SK-N-SH (cell line): ENCODE measurements at regions not wholly inside any gene's neighbourhood (a gene's known extent, or its start where the extent isn't known, plus 50 kb on each side); places are given as distances from the start of the nearest gene placed in this dataset.
"Not testable (repeated sequence)": the region's sequence is repeated elsewhere in the genome, so short reads cannot be mapped to it uniquely, and the experiment has no call there.

Experiments
- CTCF ChIA-PET: fragments of 300-600, 350-600 bp; formaldehyde crosslinking; extraction: SDS; loops from one replicate; lab custom pipeline; 2021; lab: Yijun Ruan, JAX
- POLR2A ChIA-PET: fragments of 350-600 bp; sonication (Branson Sonifier 250); formaldehyde crosslinking; extraction: SDS; loops from one replicate; lab custom pipeline; 2020; ENCODE audit warnings: antibody characterized with exemption, inconsistent platforms; lab: Yijun Ruan, JAX
- DNase-seq: peaks from one replicate; pipeline ENCODE4 v3.0.0; 2012
- H2AFZ ChIP-seq: fragments of 200-600 bp; sonication (generic); 2 replicates; pipeline ENCODE4 v1.8.1; 2016; ENCODE audit warnings: antibody characterized with exemption, mild to moderate bottlenecking, low read depth
- H3F3A ChIP-seq: fragments of 200-600 bp; sonication (generic); replicated peaks from 2 replicates; pipeline ENCODE3; 2016; ENCODE audit warnings: antibody characterized with exemption, mild to moderate bottlenecking; ENCODE audit not compliant: insufficient read depth
- H3K27ac ChIP-seq, 2 experiments: fragments of 200-500 bp in 1 of 2; fragments of 200-600 bp in 1 of 2; sonication (Bioruptor generic) in 1 of 2; sonication (generic), shearing (Covaris generic) in 1 of 2; 2 replicates each; pipeline versions ENCODE4 v1.5.1 to v1.6.1; 2014 to 2016; ENCODE audit warnings: low read depth in 2 of 2, inconsistent platforms in 1 of 2, low read length in 1 of 2, mild to moderate bottlenecking in 1 of 2, mixed read lengths in 1 of 2
- H3K27me3 ChIP-seq: fragments of 200-600 bp; sonication (generic), shearing (Covaris generic); 2 replicates; pipeline ENCODE4 v1.6.1; 2016; ENCODE audit warnings: mixed run types; ENCODE audit not compliant: insufficient read depth
- H3K36me3 ChIP-seq, 2 experiments: fragments of 200-500 bp in 1 of 2; fragments of 200-600 bp in 1 of 2; sonication (Bioruptor generic) in 1 of 2; sonication (generic) in 1 of 2; replicated peaks in 1 of 2; 2 replicates each; pipeline versions ENCODE3 to v1.5.1; 2014 to 2016; ENCODE audit warnings: low read length in 1 of 2, mild to moderate bottlenecking in 1 of 2; ENCODE audit not compliant: insufficient read depth in 2 of 2, control insufficient read depth in 1 of 2
- H3K4me1 ChIP-seq, 2 experiments: fragments of 200-500 bp in 1 of 2; fragments of 200-600 bp in 1 of 2; sonication (Bioruptor generic) in 1 of 2; sonication (generic), shearing (Covaris generic) in 1 of 2; 2 replicates each; pipeline versions ENCODE4 v1.5.1 to v1.6.1; 2014 to 2016; ENCODE audit warnings: low read depth in 1 of 2, low read length in 1 of 2, mixed run types in 1 of 2; ENCODE audit not compliant: insufficient read depth in 2 of 2, control insufficient read depth in 1 of 2
- H3K4me2 ChIP-seq: fragments of 200-600 bp; sonication (generic), shearing (Covaris generic); 2 replicates; pipeline ENCODE4 v1.6.1; 2017; ENCODE audit warnings: mixed run types
- H3K4me3 ChIP-seq, 2 experiments: fragments of 200-500 bp in 1 of 2; fragments of 200-600 bp in 1 of 2; sonication (Bioruptor generic) in 1 of 2; sonication (generic), shearing (Covaris generic) in 1 of 2; 2 replicates each; pipeline versions ENCODE4 v1.5.1 to v1.8.1; 2014 to 2016; ENCODE audit warnings: low read depth in 2 of 2, inconsistent platforms in 1 of 2, low read length in 1 of 2, mild to moderate bottlenecking in 1 of 2, mixed read lengths in 1 of 2, moderate library complexity in 1 of 2
- H3K79me2 ChIP-seq: fragments of 200-600 bp; sonication (generic); 2 replicates; pipeline ENCODE4 v1.8.1; 2017; ENCODE audit warnings: mild to moderate bottlenecking; ENCODE audit not compliant: insufficient read depth
- H3K9ac ChIP-seq: fragments of 200-600 bp; sonication (generic); 2 replicates; pipeline ENCODE4 v1.6.1; 2017; ENCODE audit warnings: mixed run types
- H3K9me2 ChIP-seq: fragments of 200-600 bp; sonication (generic); 2 replicates; pipeline ENCODE4 v1.6.1; 2017; ENCODE audit warnings: mixed run types
- H3K9me3 ChIP-seq: fragments of 200-600 bp; sonication (generic); 2 replicates; pipeline ENCODE4 v1.6.1; 2017; ENCODE audit warnings: mixed run types, mild to moderate bottlenecking, moderate library complexity
- H4K20me1 ChIP-seq: fragments of 200-600 bp; sonication (generic); 2 replicates; pipeline ENCODE4 v1.6.1; 2017; ENCODE audit warnings: mild to moderate bottlenecking, mixed run types; ENCODE audit not compliant: insufficient read depth
- CHD2 ChIP-seq: fragments of 150-350 bp; IDR thresholded peaks from 2 replicates; pipeline ENCODE4 v1.6.1; 2018; ENCODE audit warnings: low read length; ENCODE audit not compliant: partially characterized antibody
- ELF1 ChIP-seq: IDR thresholded peaks from 2 replicates; pipeline ENCODE4 v1.4.0; 2012
- JUND ChIP-seq: IDR thresholded peaks from 2 replicates; pipeline ENCODE4 v1.4.0; 2012
- MEF2A ChIP-seq: IDR thresholded peaks from 2 replicates; pipeline ENCODE4 v1.4.0; 2012; ENCODE audit warnings: low read depth, borderline replicate concordance
- NFIC ChIP-seq: IDR thresholded peaks from 2 replicates; pipeline ENCODE4 v1.4.0; 2012; ENCODE audit warnings: borderline replicate concordance
- RAD21 ChIP-seq: IDR thresholded peaks from 2 replicates; pipeline ENCODE4 v1.6.1; 2012; ENCODE audit warnings: mild to moderate bottlenecking, low read length
- RCOR1 ChIP-seq: fragments of 150-350 bp; IDR thresholded peaks from 2 replicates; pipeline ENCODE4 v1.6.1; 2017; ENCODE audit warnings: antibody characterized with exemption, low read length
- RXRA ChIP-seq: IDR thresholded peaks from 2 replicates; pipeline ENCODE4 v1.4.0; 2012; ENCODE audit warnings: low read depth, mild to moderate bottlenecking, borderline replicate concordance
- SIN3A ChIP-seq: IDR thresholded peaks from 2 replicates; pipeline ENCODE4 v1.6.1; 2012; ENCODE audit warnings: low read depth, mild to moderate bottlenecking, low read length, moderate library complexity, borderline replicate concordance
- SMC3 ChIP-seq: IDR thresholded peaks from 2 replicates; pipeline ENCODE4 v1.6.1; 2012; ENCODE audit warnings: low read depth, low read length, improper control_type of control experiment
- TAF1 ChIP-seq: IDR thresholded peaks from 2 replicates; pipeline ENCODE4 v1.6.1; 2012; ENCODE audit warnings: low read depth, mild to moderate bottlenecking, low read length, moderate library complexity, borderline replicate concordance
- TCF12 ChIP-seq: IDR thresholded peaks from 2 replicates; pipeline ENCODE4 v1.4.0; 2012
- TEAD4 ChIP-seq: IDR thresholded peaks from 2 replicates; pipeline ENCODE4 v1.4.0; 2012; ENCODE audit warnings: mild to moderate bottlenecking, borderline replicate concordance; ENCODE audit not compliant: insufficient read depth
- WGBS: methylation state at CpG from one replicate; pipeline ENCODE4 v1.1.6; 2017; ENCODE audit warnings: low lambda C conversion rate; 5-methylcytosine and 5-hydroxymethylcytosine counted together
- TF ChIP-seq, protein P1 (sequence below): fragments of 150-350 bp; IDR thresholded peaks from 2 replicates; pipeline ENCODE4 v1.6.1; 2017; ENCODE audit warnings: antibody characterized with exemption, low read length, low read depth, borderline replicate concordance
- TF ChIP-seq, protein P2 (sequence below): fragments of 200-600 bp; sonication (generic); IDR thresholded peaks from 2 replicates; pipeline ENCODE4 v1.6.1; 2017; ENCODE audit warnings: antibody characterized with exemption, mild to moderate bottlenecking, moderate library complexity

- H2AFZ ChIP-seq: no peak overlapping the region
- 56% methylated on average over 1 of the region's 1 CpG for WGBS
- POLR2A ChIA-PET: no interaction called here
- H3K36me3 ChIP-seq: no peaks in the 10 kb centered on the region
- H3K4me3 ChIP-seq: no peak overlapping the region
- no peak overlapping the region for H3K27ac ChIP-seq
- no peak overlapping the region for H3K9ac ChIP-seq
- no peaks in the 10 kb centered on the region for H3K4me1 ChIP-seq
- no peaks in the 10 kb centered on the region for H3K79me2 ChIP-seq
- H3F3A ChIP-seq: no peaks in the 10 kb centered on the region
- DNase-seq: no peak
- TF ChIP-seq RXRA (no peak), TEAD4 (no peak)
- TF ChIP-seq, all 33 proteins: peak for 0
- Histone ChIP-seq H3K9me2 (no peaks in the 10 kb centered on the region), H3K9me3 (no peaks in the 10 kb centered on the region), H4K20me1 (no peaks in the 10 kb centered on the region), H3K27me3 (no peaks in the 10 kb centered on the region), H3K4me2 (no peak overlapping the region)
- CTCF ChIA-PET: no interaction called here
Measured at GRCh38 chr10:64773357-64773756, 1252.2 kb downstream of the REEP3 start.

GRCh38 chr10:64784451-64784850, 1263.2 kb downstream of the REEP3 start:
- H3K79me2 ChIP-seq, H3K4me3 ChIP-seq, H3K27me3 ChIP-seq, H3K9me2 ChIP-seq, H3K4me2 ChIP-seq, H3K4me1 ChIP-seq, H3K9me3 ChIP-seq, POLR2A ChIA-PET, H3K27ac ChIP-seq, H3F3A ChIP-seq, H4K20me1 ChIP-seq, DNase-seq, H2AFZ ChIP-seq, H3K9ac ChIP-seq, H3K36me3 ChIP-seq: not testable (repeated sequence)
- CTCF ChIA-PET: interaction anchor here (1.0 kb wide), 1 partner anchor 743 kb away, joined by 3 read pairs; no protein-coding TSS in a partner anchor
- WGBS: 50% methylated on average over 7 of the region's 7 CpGs

DNA sequence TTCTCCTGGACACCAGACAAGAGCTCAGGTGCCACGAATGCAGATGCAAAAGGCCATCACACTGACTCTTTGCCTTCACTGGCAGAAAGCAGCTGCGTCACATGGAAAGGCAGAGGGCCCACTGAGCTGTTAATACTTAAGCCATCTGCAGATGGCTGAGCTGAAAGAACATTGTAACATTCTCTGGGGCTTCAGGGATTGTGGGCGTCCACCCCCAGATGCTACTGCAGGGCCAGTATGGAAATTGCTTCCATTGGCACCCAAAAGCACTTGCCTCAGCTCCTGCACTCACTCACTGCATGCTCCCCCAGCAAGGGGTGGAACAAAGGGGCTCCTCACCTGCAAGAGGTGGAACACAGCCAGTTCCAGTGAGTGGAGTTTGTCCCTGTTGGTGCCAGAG, 1264.6 kb downstream of the REEP3 start:
- no peaks in the 10 kb centered on the region for H3F3A ChIP-seq
- no peak overlapping the region for H2AFZ ChIP-seq
- H3K36me3 ChIP-seq: no peaks in the 10 kb centered on the region
- ChIA-PET CTCF (interaction anchor here (0.8 to 1.0 kb wide), 2 partner anchors 352 to 744 kb away, joined by 3 to 4 read pairs; no protein-coding TSS in a partner anchor), POLR2A (no interaction called here)
- no peak overlapping the region for H3K9ac ChIP-seq
- H3K27ac ChIP-seq: no peak overlapping the region
- no peaks in the 10 kb centered on the region for H4K20me1 ChIP-seq
- no peak for DNase-seq
- H3K79me2 ChIP-seq: no peaks in the 10 kb centered on the region
- H3K27me3 ChIP-seq: no peaks in the 10 kb centered on the region
- TF ChIP-seq RXRA: no peak
- TF ChIP-seq, protein P1, sequence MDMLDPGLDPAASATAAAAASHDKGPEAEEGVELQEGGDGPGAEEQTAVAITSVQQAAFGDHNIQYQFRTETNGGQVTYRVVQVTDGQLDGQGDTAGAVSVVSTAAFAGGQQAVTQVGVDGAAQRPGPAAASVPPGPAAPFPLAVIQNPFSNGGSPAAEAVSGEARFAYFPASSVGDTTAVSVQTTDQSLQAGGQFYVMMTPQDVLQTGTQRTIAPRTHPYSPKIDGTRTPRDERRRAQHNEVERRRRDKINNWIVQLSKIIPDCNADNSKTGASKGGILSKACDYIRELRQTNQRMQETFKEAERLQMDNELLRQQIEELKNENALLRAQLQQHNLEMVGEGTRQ: no peak
- no peak overlapping the region for H3K4me3 ChIP-seq
- H3K9me3 ChIP-seq: no peaks in the 10 kb centered on the region
- no peaks in the 10 kb centered on the region for H3K9me2 ChIP-seq
- no peak overlapping the region for H3K4me2 ChIP-seq
- no peaks in the 10 kb centered on the region for H3K4me1 ChIP-seq
- 26% methylated on average over 3 of the region's 3 CpGs for WGBS

GRCh38 chr10:64786989-64787388, 1265.8 kb downstream of the REEP3 start:
- Histone ChIP-seq H3K79me2 (no peaks in the 10 kb centered on the region), H3K4me3 (no peak overlapping the region), H4K20me1 (no peaks in the 10 kb centered on the region), H3K9ac (no peak overlapping the region), H3K27me3 (no peaks in the 10 kb centered on the region), H3K4me2 (no peak overlapping the region), H3K9me2 (no peaks in the 10 kb centered on the region), H3K27ac (no peak overlapping the region), H2AFZ (no peak overlapping the region), H3F3A (no peaks in the 10 kb centered on the region), H3K36me3 (no peaks in the 10 kb centered on the region), H3K4me1 (no peaks in the 10 kb centered on the region), H3K9me3 (no peaks in the 10 kb centered on the region)
- 21% methylated on average over 2 of the region's 2 CpGs for WGBS
- no peak for DNase-seq
- ChIA-PET CTCF (no interaction called here), POLR2A (no interaction called here)
- TF ChIP-seq RAD21: no peak
- TF ChIP-seq SIN3A: no peak
- TF ChIP-seq MEF2A: no peak
- no peak for TF ChIP-seq ELF1
- TF ChIP-seq TAF1: no peak
- TF ChIP-seq, protein P2, sequence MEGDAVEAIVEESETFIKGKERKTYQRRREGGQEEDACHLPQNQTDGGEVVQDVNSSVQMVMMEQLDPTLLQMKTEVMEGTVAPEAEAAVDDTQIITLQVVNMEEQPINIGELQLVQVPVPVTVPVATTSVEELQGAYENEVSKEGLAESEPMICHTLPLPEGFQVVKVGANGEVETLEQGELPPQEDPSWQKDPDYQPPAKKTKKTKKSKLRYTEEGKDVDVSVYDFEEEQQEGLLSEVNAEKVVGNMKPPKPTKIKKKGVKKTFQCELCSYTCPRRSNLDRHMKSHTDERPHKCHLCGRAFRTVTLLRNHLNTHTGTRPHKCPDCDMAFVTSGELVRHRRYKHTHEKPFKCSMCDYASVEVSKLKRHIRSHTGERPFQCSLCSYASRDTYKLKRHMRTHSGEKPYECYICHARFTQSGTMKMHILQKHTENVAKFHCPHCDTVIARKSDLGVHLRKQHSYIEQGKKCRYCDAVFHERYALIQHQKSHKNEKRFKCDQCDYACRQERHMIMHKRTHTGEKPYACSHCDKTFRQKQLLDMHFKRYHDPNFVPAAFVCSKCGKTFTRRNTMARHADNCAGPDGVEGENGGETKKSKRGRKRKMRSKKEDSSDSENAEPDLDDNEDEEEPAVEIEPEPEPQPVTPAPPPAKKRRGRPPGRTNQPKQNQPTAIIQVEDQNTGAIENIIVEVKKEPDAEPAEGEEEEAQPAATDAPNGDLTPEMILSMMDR: no peak
- TF ChIP-seq NFIC: no peak
- no peak for TF ChIP-seq SMC3
- TF ChIP-seq, protein P1: no peak
- no peak for TF ChIP-seq TCF12
- TF ChIP-seq JUND: no peak
- no peak for TF ChIP-seq RCOR1
- TF ChIP-seq CHD2: no peak
